ENCODE measurements at regions not wholly inside any gene's neighbourhood (a gene's known extent, or its start where the extent isn't known, plus 50 kb on each side); places are given as distances from the start of the nearest gene placed in this dataset.

DNA sequence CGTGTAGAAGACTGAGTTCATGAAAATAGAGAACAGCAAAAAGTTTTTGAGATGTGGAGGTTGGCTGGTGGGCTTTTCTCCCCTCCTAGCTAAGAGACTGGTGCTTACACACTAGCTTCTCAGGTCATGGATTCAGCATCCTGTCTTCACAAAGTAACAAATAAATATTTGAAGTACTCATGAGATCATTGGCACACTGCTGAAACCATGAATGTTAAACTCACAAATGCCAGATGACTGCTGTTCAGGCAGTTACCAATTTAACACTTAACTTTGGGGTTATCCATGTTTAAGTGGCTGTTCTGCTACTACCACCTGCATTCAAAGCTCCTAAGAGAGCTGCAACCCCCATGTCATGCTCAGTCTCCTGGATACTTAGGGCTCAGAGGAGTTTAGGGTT lies 119.0 kb upstream of the BET1 start:
- TF ChIP-seq, protein P1, sequence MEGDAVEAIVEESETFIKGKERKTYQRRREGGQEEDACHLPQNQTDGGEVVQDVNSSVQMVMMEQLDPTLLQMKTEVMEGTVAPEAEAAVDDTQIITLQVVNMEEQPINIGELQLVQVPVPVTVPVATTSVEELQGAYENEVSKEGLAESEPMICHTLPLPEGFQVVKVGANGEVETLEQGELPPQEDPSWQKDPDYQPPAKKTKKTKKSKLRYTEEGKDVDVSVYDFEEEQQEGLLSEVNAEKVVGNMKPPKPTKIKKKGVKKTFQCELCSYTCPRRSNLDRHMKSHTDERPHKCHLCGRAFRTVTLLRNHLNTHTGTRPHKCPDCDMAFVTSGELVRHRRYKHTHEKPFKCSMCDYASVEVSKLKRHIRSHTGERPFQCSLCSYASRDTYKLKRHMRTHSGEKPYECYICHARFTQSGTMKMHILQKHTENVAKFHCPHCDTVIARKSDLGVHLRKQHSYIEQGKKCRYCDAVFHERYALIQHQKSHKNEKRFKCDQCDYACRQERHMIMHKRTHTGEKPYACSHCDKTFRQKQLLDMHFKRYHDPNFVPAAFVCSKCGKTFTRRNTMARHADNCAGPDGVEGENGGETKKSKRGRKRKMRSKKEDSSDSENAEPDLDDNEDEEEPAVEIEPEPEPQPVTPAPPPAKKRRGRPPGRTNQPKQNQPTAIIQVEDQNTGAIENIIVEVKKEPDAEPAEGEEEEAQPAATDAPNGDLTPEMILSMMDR (IDR thresholded peaks at IDR 0.05) = no peak
- TF ChIP-seq POLR2A (IDR thresholded peaks at IDR 0.05) = no peak
